Tibial artery (tissue), 4 donors: ENCODE measurements at regions not wholly inside any gene's neighbourhood (a gene's known extent, or its start where the extent isn't known, plus 50 kb on each side); places are given as distances from the start of the nearest gene placed in this dataset.

Source experiments
- DNase-seq, 2 donors: peaks; one replicate each; pipeline ENCODE4 v3.0.0-alpha.2; 2019
- H3K27ac ChIP-seq, 2 donors: fragments of 200-600 bp; sonication (generic) in 1 of 2; 1 replicate in 1 of 2; 2 replicates in 1 of 2; pipeline ENCODE4 v1.5.1; 2018 to 2019; ENCODE audit warnings: mild to moderate bottlenecking in 1 of 2
- H3K27me3 ChIP-seq, 2 donors: fragments of 200-600 bp; sonication (generic) in 1 of 2; one replicate each; pipeline versions ENCODE4 v1.5.1 to v1.6.0; 2016 to 2019
- H3K36me3 ChIP-seq, 3 donors: fragments of 200-600 bp; sonication (generic) in 2 of 3; one replicate each; pipeline ENCODE4 v1.5.1; 2016 to 2019; ENCODE audit warnings: mild to moderate bottlenecking in 2 of 3
- H3K4me1 ChIP-seq, 4 donors: fragments of 200-600 bp; sonication (generic) in 2 of 4; 1 replicate in 3 of 4; 2 replicates in 1 of 4; pipeline ENCODE4 v1.5.1; 2016 to 2019
- H3K4me3 ChIP-seq, 2 donors: fragments of 200-600 bp; sonication (generic) in 1 of 2; 1 replicate in 1 of 2; 2 replicates in 1 of 2; pipeline ENCODE4 v1.5.1; 2018 to 2019; ENCODE audit warnings: mild to moderate bottlenecking in 2 of 2
- H3K9me3 ChIP-seq, 3 donors: fragments of 200-600 bp; sonication (generic) in 1 of 3; one replicate each; pipeline ENCODE4 v1.5.1; 2016 to 2019
- intact Hi-C: fragments of 100-400 bp; cut with DNase I; formaldehyde crosslinking; loops from one replicate; pipeline ENCODE4 v1.15.0; 2023; ENCODE audit warnings: low total_unique reads
- TF ChIP-seq, protein P1 (sequence below), 2 experiments: fragments of 200-600 bp in 1 of 2; fragments of 450-650 bp in 1 of 2; IDR thresholded peaks; one replicate each; pipeline ENCODE4 v1.5.1; 2017 to 2019; ENCODE audit warnings: antibody characterized with exemption in 2 of 2, mild to moderate bottlenecking in 1 of 2, moderate library complexity in 1 of 2

DNA sequence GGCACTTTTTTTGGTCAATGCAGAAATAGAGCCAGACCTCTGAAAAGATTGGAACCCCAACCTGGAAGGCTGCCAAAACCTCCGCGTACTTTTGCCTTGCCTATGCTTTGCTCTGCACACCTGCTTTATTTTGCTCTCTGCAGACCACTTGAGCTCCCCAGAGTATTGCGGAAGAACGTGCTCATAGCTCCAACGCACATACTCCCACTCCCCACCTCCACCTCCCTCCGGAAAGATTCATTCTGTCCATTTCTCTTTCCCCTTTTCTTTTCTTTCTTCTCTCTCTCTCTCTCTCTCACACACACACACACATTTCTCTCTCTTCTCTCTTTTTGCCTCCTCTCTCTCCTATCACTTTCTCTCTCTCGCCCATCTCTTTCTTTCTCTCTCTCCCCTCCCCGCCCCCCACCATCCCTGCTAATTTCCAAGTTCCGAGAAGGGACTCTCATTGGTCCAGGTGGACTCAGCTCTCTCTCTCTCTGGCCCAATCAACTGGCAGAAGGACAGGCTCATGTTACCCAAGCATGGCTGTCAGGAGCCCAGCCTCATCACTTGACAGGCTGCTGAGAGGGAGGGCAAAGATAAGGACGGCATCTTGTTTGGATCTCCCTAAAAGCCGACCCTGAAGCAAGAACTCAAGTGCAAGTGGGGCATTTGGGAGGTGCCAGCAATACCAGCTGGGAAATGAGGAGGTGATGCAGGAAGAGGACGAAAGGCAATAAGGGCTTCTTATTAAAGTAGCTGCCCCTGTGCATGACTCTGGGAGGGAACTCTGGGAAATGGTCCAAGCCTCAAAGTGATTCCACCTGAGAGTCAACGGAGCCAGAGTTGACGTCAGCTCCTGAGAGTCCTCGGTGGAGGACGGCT, 246.1 kb downstream of the LY86 start:
- intact Hi-C loops: loop anchor here (5.0 kb wide), 1 partner anchor 308 kb away; no protein-coding TSS in a partner anchor
- Histone ChIP-seq H3K4me1 (no peaks in the 10 kb centered on the region), H3K27me3 (peaks cover 0 to 5% of the 10 kb centered on the region in 2 donors), H3K36me3 (no peaks in the 10 kb centered on the region), H3K27ac (no peak overlapping the region), H3K9me3 (no peaks in the 10 kb centered on the region), H3K4me3 (no peak overlapping the region)
- TF ChIP-seq, protein P1, sequence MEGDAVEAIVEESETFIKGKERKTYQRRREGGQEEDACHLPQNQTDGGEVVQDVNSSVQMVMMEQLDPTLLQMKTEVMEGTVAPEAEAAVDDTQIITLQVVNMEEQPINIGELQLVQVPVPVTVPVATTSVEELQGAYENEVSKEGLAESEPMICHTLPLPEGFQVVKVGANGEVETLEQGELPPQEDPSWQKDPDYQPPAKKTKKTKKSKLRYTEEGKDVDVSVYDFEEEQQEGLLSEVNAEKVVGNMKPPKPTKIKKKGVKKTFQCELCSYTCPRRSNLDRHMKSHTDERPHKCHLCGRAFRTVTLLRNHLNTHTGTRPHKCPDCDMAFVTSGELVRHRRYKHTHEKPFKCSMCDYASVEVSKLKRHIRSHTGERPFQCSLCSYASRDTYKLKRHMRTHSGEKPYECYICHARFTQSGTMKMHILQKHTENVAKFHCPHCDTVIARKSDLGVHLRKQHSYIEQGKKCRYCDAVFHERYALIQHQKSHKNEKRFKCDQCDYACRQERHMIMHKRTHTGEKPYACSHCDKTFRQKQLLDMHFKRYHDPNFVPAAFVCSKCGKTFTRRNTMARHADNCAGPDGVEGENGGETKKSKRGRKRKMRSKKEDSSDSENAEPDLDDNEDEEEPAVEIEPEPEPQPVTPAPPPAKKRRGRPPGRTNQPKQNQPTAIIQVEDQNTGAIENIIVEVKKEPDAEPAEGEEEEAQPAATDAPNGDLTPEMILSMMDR (IDR thresholded peaks at IDR 0.05): no peak
- no peak for DNase-seq

DNA sequence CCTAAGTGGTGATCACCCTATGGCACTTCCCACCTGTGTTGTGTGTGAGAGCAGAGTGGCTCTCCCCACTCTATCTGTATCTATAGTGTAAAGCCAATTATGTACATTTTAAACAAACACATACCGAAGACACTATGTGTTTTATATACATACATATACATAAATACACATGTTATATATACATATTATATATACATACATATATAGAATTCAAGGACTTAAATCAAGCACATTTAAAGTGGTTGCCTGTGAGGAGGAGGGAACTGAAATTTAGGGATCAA, 246.6 kb downstream of the LY86 start:
- intact Hi-C loops: no loop called here

DNA sequence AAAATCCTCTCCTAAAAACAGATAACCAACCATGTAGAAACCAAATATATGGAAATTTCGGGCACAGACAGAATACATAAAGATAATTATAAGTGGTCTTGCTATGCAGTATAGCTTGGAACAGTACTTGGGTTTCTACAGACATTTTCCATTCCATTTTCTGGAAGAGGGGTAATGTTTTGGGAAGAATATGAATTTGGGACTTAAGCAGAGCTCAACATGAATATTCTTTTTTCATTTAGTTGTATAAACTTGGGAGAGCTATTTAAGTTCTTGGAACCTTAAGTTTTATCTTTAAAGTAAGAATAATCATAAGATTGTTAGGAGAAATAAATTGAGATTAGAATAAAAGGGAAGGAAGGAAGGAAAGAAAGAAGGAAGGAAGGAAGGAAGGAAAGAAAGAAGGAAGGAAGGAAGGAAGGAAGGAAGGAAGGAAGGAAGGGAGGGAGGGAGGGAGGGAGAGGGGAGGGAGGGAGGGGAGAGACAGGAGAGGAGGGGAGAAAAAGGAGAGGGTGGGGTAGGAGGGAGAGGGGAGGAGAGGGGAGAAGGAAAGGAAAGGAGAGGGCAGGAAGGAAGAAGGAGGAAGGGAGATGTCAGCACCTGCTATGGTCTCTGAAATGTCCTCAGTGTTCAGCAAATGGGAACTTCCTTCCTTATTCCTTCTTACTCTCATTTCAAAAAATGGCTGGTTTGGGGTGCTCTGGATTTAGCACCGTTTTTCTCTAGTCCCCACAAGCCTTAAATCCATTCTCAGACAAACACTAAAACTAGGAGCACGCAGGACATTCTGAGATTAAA, 248.3 kb downstream of the LY86 start:
- intact Hi-C loops: no loop called here
- TF ChIP-seq, protein P1 (IDR thresholded peaks at IDR 0.05): no peak

More for the DNA sequence above, 246.6 kb downstream of the LY86 start:
- Histone ChIP-seq H3K4me1 (no peaks in the 10 kb centered on the region), H3K27ac (no peak overlapping the region), H3K36me3 (no peaks in the 10 kb centered on the region), H3K27me3 (peaks cover 0 to 5% of the 10 kb centered on the region in 2 donors), H3K9me3 (no peaks in the 10 kb centered on the region), H3K4me3 (no peak overlapping the region)
- DNase-seq: no peak
- TF ChIP-seq, protein P1 (IDR thresholded peaks at IDR 0.05): no peak

DNA sequence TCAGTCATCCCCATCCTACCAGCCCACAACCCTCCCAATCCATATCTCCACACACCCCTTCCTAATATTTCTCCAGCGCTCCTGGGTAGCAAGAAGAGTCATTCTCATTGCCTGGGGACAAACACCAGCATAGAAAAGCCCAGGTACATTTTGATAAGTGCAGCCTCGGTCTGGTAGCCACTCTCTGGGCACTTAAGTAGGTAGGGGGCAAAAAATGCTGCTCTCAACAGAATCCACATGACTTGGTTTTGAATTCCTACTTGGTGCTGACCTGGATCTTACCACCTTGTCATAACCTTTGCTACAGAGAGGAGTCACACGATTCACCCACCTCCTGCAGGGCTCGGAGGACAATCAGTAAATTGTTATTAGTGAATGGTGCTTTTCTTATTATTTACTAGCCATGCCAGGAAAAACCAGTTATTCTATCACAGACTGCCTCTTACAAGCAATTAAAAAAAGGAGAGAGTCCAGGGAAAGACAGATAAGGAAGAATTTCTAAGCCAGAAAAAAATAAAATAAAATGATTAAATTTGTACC, 249.1 kb downstream of the LY86 start:
- Histone ChIP-seq H3K27ac (no peak overlapping the region), H3K4me3 (no peak overlapping the region), H3K27me3 (peaks cover 0 to 9% of the 10 kb centered on the region in 2 donors), H3K9me3 (no peaks in the 10 kb centered on the region), H3K4me1 (no peaks in the 10 kb centered on the region), H3K36me3 (no peaks in the 10 kb centered on the region)
- no peak for DNase-seq
- TF ChIP-seq, protein P1 (IDR thresholded peaks at IDR 0.05): no peak
- intact Hi-C loops: no loop called here

More for the DNA sequence above, 248.3 kb downstream of the LY86 start:
- no peak overlapping the region for H3K4me3 ChIP-seq
- no peaks in the 10 kb centered on the region for H3K4me1 ChIP-seq
- H3K36me3 ChIP-seq: no peaks in the 10 kb centered on the region
- H3K27ac ChIP-seq: no peak overlapping the region
- DNase-seq: no peak
- peaks cover 0 to 8% of the 10 kb centered on the region in 2 donors for H3K27me3 ChIP-seq
- no peaks in the 10 kb centered on the region for H3K9me3 ChIP-seq

DNA sequence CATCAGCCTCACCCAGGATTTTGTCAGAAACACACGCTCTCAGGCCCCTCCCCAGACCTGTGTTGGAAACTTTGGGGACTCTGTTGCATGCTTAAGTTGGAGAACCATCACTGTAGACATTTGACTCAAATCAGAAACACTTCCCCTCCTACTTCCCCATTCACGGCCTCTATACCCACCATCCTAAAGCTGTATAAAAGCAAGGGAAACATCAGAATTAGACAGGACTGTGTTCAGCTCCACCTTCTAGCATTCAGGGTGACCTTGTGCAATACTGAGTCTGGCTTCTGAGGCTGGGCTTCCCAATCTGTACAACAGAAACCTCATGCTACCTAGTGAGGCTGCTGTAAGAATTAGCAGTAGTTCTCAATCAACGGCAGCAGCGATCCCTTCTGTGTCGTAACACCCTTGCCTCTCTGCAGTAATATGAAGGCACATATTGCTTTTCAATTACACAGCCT, 252.3 kb downstream of the LY86 start:
- no peak overlapping the region for H3K27ac ChIP-seq
- no peak for DNase-seq
- peaks cover 0 to 8% of the 10 kb centered on the region in 2 donors for H3K27me3 ChIP-seq
- peaks cover 0 to 5% (median 5%) of the 10 kb centered on the region in 3 donors for H3K9me3 ChIP-seq
- TF ChIP-seq, protein P1 (IDR thresholded peaks at IDR 0.05): no peak
- H3K4me3 ChIP-seq: no peak overlapping the region
- no peaks in the 10 kb centered on the region for H3K36me3 ChIP-seq
- H3K4me1 ChIP-seq: no peaks in the 10 kb centered on the region
- intact Hi-C loops: no loop called here
